WTC11 (cell line): ENCODE measurements at regions not wholly inside any gene's neighbourhood (a gene's known extent, or its start where the extent isn't known, plus 50 kb on each side); places are given as distances from the start of the nearest gene placed in this dataset.

Source experiments
- ATAC-seq: fragments of 200-7000 bp; cut with Tn5 transposase; 2 replicates; pipeline ENCODE4 v1.10.0; 2021; ENCODE audit warnings: mild to moderate bottlenecking, moderate library complexity
- CTCF ChIA-PET: fragments of 300-600 bp; sonication (Branson Sonifier 250); formaldehyde crosslinking; loops from one replicate; lab custom pipeline; 2021; ENCODE audit warnings: antibody characterized with exemption; lab: Charles Lee
- POLR2A ChIA-PET: fragments of 350-600 bp; sonication (Branson Sonifier 250); formaldehyde crosslinking; loops from one replicate; lab custom pipeline; 2021; ENCODE audit warnings: antibody characterized with exemption; lab: Charles Lee
- DNase-seq: peaks from one replicate; pipeline ENCODE4 v3.0.0; 2021; ENCODE audit warnings: low spot score
- H3K27ac Mint-ChIP-seq: 2 replicates; pipeline ENCODE4 v1.8.0; 2021; ENCODE audit warnings: mixed read lengths
- H3K27me3 Mint-ChIP-seq: 2 replicates; pipeline ENCODE4 v1.8.0; 2021; ENCODE audit warnings: low read depth, mild to moderate bottlenecking, moderate library complexity, mixed read lengths
- H3K36me3 Mint-ChIP-seq: 2 replicates; pipeline ENCODE4 v1.8.0; 2021; ENCODE audit warnings: mixed read lengths
- H3K4me1 Mint-ChIP-seq: 2 replicates; pipeline ENCODE4 v1.8.0; 2022; ENCODE audit warnings: mixed read lengths
- H3K4me3 Mint-ChIP-seq: 2 replicates; pipeline ENCODE4 v1.8.0; 2021; ENCODE audit warnings: mild to moderate bottlenecking, moderate library complexity, mixed read lengths
- H3K9me3 Mint-ChIP-seq: 2 replicates; pipeline ENCODE4 v1.8.0; 2021; ENCODE audit warnings: mixed read lengths
- CREM ChIP-seq: sonication (generic); formaldehyde crosslinking; IDR thresholded peaks from 2 replicates; pipeline ENCODE4 v1.8.1; 2022; ENCODE audit warnings: mild to moderate bottlenecking, missing genetic modification reagents, moderate library complexity
- GRHL2 ChIP-seq: fragments of 250-450 bp; sonication (Bioruptor Pico); IDR thresholded peaks from 2 replicates; pipeline ENCODE4 v1.8.0; 2022; ENCODE audit warnings: mild to moderate bottlenecking, moderate library complexity; ENCODE audit not compliant: insufficient replicate concordance, severe bottlenecking
- NFATC4 ChIP-seq: fragments of 250-450 bp; sonication (Bioruptor Pico); IDR thresholded peaks from 2 replicates; pipeline ENCODE4 v1.9.0; 2021; ENCODE audit warnings: mild to moderate bottlenecking
- NFYB ChIP-seq: sonication (generic); formaldehyde crosslinking; conservative IDR thresholded peaks from 2 replicates; pipeline ENCODE4 v1.8.0; 2022; ENCODE audit warnings: low read depth, missing genetic modification reagents
- NR1H2 ChIP-seq: sonication (generic); formaldehyde crosslinking; IDR thresholded peaks from 2 replicates; pipeline ENCODE4 v1.9.0; 2021; ENCODE audit warnings: mild to moderate bottlenecking, moderate library complexity, missing genetic modification reagents
- NR3C1 ChIP-seq: sonication (generic); formaldehyde crosslinking; conservative IDR thresholded peaks from 2 replicates; pipeline ENCODE4 v1.8.1; 2023; ENCODE audit warnings: low read depth, mild to moderate bottlenecking, missing genetic modification reagents
- RORB ChIP-seq: fragments of 250-450 bp; sonication (Bioruptor Pico); IDR thresholded peaks from 2 replicates; pipeline ENCODE4 v1.9.0; 2021; ENCODE audit warnings: mild to moderate bottlenecking
- SMAD4 ChIP-seq: sonication (generic); formaldehyde crosslinking; IDR thresholded peaks from 2 replicates; pipeline ENCODE4 v1.8.0; 2022; ENCODE audit warnings: mild to moderate bottlenecking, missing genetic modification reagents
- TEAD1 ChIP-seq: sonication (generic); formaldehyde crosslinking; IDR thresholded peaks from 2 replicates; pipeline ENCODE4 v1.8.0; 2022; ENCODE audit warnings: mild to moderate bottlenecking, missing genetic modification reagents
- ZBTB21 ChIP-seq: sonication (generic); formaldehyde crosslinking; IDR thresholded peaks from 2 replicates; pipeline ENCODE4 v1.8.1; 2023; ENCODE audit warnings: mild to moderate bottlenecking, missing genetic modification reagents, borderline replicate concordance
- ZNF121 ChIP-seq: sonication (generic); formaldehyde crosslinking; IDR thresholded peaks from 2 replicates; pipeline ENCODE4 v1.8.0; 2023; ENCODE audit warnings: missing genetic modification reagents
- ZNF232 ChIP-seq: sonication (generic); formaldehyde crosslinking; IDR thresholded peaks from 2 replicates; pipeline ENCODE4 v1.8.0; 2022; ENCODE audit warnings: mild to moderate bottlenecking, missing genetic modification reagents
- ZNF396 ChIP-seq: fragments of 250-450 bp; sonication (Bioruptor Pico); IDR thresholded peaks from 2 replicates; pipeline ENCODE4 v1.8.0; 2021; ENCODE audit warnings: mild to moderate bottlenecking, moderate library complexity, borderline replicate concordance
- ZNF416 ChIP-seq: fragments of 250-450 bp; sonication (Bioruptor Pico); IDR thresholded peaks from 2 replicates; pipeline ENCODE4 v1.9.0; 2021; ENCODE audit warnings: mild to moderate bottlenecking, inconsistent platforms
- TF ChIP-seq, protein P1 (sequence below): sonication (generic); formaldehyde crosslinking; conservative IDR thresholded peaks from 2 replicates; pipeline ENCODE4 v1.8.1; 2023; ENCODE audit warnings: mild to moderate bottlenecking, low read depth, missing genetic modification reagents, moderate library complexity
- TF ChIP-seq, protein P2 (sequence below): sonication (generic); formaldehyde crosslinking; IDR thresholded peaks from 2 replicates; pipeline ENCODE4 v1.8.0; 2022; ENCODE audit warnings: missing genetic modification reagents
- TF ChIP-seq, protein P3 (sequence below): fragments of 250-450 bp; sonication (Bioruptor Pico); IDR thresholded peaks from 2 replicates; pipeline ENCODE4 v1.8.0; 2021; ENCODE audit warnings: mild to moderate bottlenecking
- TF ChIP-seq, protein P4 (sequence below): sonication (generic); formaldehyde crosslinking; conservative IDR thresholded peaks from 2 replicates; pipeline ENCODE4 v1.8.1; 2022; ENCODE audit warnings: mild to moderate bottlenecking, missing genetic modification reagents
- TF ChIP-seq, protein P5 (sequence below): sonication (generic); formaldehyde crosslinking; IDR thresholded peaks from 2 replicates; pipeline ENCODE4 v1.8.0; 2023; ENCODE audit warnings: missing genetic modification reagents
- TF ChIP-seq, protein P6 (sequence below): sonication (generic); formaldehyde crosslinking; IDR thresholded peaks from 2 replicates; pipeline ENCODE4 v1.8.0; 2022; ENCODE audit warnings: mild to moderate bottlenecking, missing genetic modification reagents

DNA sequence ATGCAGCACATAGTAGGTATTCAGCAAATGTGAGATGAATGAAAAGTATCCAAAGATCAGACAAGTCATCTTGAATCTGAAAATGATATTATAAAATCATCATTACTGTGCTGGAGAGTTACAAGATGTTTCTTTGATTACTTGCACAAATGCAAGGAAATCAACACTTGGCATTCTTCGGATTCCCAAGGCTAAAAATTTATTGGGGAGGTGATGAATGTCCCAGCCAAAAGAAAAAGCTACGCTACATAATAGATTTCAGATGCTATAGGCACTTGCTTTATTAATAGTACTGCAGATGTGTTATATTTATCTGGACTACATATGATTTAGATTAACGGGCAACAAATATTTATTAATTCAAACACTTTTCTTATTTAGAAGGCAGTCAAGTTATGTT, 286.7 kb upstream of the TENM3 start (continued):
- TF ChIP-seq, protein P1, sequence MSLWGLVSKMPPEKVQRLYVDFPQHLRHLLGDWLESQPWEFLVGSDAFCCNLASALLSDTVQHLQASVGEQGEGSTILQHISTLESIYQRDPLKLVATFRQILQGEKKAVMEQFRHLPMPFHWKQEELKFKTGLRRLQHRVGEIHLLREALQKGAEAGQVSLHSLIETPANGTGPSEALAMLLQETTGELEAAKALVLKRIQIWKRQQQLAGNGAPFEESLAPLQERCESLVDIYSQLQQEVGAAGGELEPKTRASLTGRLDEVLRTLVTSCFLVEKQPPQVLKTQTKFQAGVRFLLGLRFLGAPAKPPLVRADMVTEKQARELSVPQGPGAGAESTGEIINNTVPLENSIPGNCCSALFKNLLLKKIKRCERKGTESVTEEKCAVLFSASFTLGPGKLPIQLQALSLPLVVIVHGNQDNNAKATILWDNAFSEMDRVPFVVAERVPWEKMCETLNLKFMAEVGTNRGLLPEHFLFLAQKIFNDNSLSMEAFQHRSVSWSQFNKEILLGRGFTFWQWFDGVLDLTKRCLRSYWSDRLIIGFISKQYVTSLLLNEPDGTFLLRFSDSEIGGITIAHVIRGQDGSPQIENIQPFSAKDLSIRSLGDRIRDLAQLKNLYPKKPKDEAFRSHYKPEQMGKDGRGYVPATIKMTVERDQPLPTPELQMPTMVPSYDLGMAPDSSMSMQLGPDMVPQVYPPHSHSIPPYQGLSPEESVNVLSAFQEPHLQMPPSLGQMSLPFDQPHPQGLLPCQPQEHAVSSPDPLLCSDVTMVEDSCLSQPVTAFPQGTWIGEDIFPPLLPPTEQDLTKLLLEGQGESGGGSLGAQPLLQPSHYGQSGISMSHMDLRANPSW (CRISPR knock-in tag): no peak
- TF ChIP-seq GRHL2 (CRISPR knock-in tag) (no peak), ZNF232 (CRISPR knock-in tag) (no peak), ZBTB21 (CRISPR knock-in tag) (no peak), NR1H2 (CRISPR knock-in tag) (no peak)
- TF ChIP-seq, protein P2, sequence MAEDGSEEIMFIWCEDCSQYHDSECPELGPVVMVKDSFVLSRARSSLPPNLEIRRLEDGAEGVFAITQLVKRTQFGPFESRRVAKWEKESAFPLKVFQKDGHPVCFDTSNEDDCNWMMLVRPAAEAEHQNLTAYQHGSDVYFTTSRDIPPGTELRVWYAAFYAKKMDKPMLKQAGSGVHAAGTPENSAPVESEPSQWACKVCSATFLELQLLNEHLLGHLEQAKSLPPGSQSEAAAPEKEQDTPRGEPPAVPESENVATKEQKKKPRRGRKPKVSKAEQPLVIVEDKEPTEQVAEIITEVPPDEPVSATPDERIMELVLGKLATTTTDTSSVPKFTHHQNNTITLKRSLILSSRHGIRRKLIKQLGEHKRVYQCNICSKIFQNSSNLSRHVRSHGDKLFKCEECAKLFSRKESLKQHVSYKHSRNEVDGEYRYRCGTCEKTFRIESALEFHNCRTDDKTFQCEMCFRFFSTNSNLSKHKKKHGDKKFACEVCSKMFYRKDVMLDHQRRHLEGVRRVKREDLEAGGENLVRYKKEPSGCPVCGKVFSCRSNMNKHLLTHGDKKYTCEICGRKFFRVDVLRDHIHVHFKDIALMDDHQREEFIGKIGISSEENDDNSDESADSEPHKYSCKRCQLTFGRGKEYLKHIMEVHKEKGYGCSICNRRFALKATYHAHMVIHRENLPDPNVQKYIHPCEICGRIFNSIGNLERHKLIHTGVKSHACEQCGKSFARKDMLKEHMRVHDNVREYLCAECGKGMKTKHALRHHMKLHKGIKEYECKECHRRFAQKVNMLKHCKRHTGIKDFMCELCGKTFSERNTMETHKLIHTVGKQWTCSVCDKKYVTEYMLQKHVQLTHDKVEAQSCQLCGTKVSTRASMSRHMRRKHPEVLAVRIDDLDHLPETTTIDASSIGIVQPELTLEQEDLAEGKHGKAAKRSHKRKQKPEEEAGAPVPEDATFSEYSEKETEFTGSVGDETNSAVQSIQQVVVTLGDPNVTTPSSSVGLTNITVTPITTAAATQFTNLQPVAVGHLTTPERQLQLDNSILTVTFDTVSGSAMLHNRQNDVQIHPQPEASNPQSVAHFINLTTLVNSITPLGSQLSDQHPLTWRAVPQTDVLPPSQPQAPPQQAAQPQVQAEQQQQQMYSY (CRISPR knock-in tag): no peak

DNA sequence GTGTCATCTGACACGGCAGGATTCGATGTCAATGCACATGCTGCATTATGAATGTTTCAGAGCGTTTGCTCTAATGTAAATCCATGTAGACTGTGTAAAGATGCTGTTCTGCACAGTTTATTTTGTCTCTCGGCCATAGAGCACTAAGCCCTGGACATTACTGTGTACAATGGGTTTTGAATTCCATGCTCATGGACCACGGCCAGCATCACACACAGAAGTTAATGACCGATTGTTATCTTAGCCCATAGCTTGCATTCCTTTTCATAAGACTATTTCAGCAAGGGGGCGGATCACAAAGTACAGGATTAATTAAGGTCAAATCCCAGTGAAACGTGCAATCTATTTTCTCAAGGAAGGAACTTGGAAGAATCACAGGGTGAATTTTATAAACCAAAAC, 286.1 kb upstream of the TENM3 start:
- CTCF ChIA-PET: no interaction called here
- Mint-ChIP-seq H3K9me3 (no peaks in the 10 kb centered on the region), H3K4me3 (no peak overlapping the region), H3K27ac (no peak overlapping the region), H3K4me1 (peaks cover 30% of the 10 kb centered on the region), H3K36me3 (peaks cover 3% of the 10 kb centered on the region; the same call in 1 of the 2 replicates), H3K27me3 (no peaks in the 10 kb centered on the region)
- POLR2A ChIA-PET: no interaction called here
- no peak for TF ChIP-seq ZNF396 (CRISPR knock-in tag)
- TF ChIP-seq ZNF416 (CRISPR knock-in tag): no peak
- TF ChIP-seq, protein P3, sequence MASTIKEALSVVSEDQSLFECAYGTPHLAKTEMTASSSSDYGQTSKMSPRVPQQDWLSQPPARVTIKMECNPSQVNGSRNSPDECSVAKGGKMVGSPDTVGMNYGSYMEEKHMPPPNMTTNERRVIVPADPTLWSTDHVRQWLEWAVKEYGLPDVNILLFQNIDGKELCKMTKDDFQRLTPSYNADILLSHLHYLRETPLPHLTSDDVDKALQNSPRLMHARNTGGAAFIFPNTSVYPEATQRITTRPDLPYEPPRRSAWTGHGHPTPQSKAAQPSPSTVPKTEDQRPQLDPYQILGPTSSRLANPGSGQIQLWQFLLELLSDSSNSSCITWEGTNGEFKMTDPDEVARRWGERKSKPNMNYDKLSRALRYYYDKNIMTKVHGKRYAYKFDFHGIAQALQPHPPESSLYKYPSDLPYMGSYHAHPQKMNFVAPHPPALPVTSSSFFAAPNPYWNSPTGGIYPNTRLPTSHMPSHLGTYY (CRISPR knock-in tag): no peak
- TF ChIP-seq SMAD4 (CRISPR knock-in tag): no peak
- TF ChIP-seq RORB: no peak
- TF ChIP-seq ZNF121 (CRISPR knock-in tag): no peak
- TF ChIP-seq, protein P4, sequence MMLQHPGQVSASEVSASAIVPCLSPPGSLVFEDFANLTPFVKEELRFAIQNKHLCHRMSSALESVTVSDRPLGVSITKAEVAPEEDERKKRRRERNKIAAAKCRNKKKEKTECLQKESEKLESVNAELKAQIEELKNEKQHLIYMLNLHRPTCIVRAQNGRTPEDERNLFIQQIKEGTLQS (CRISPR knock-in tag): no peak
- no peak for TF ChIP-seq TEAD1 (CRISPR knock-in tag)
- TF ChIP-seq NFYB: no peak
- no peak for TF ChIP-seq ZNF232 (CRISPR knock-in tag)
- TF ChIP-seq NR3C1 (CRISPR knock-in tag): no peak
- DNase-seq (no peak), ATAC-seq (no peak)

DNA sequence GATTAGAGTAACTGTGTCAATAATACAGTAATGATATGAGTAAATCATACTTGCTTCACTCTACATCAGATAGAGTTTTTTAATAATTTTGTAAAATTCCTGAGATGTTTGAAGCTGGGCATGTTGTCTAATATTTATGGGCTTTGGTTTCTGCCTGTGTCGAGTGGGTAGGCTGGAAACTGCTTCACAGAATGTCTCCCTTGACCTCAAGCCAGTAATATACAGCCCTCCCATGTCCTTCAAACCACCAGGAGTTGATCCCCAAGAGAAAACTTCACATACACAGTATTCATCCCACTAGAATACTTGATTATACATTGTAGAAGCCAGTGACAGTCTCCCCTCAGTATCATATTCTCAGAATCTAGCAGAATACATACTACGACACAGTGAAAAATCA, 284.8 kb upstream of the TENM3 start:
- Mint-ChIP-seq H3K4me3 (no peak overlapping the region), H3K27me3 (no peaks in the 10 kb centered on the region), H3K36me3 (no peaks in the 10 kb centered on the region), H3K4me1 (peaks cover 37% of the 10 kb centered on the region), H3K9me3 (no peaks in the 10 kb centered on the region), H3K27ac (no peak overlapping the region)
- POLR2A ChIA-PET: no interaction called here
- no peak for DNase-seq
- TF ChIP-seq, protein P2 (CRISPR knock-in tag): no peak
- TF ChIP-seq NFYB: no peak
- TF ChIP-seq ZNF416 (CRISPR knock-in tag): no peak
- TF ChIP-seq, protein P5, sequence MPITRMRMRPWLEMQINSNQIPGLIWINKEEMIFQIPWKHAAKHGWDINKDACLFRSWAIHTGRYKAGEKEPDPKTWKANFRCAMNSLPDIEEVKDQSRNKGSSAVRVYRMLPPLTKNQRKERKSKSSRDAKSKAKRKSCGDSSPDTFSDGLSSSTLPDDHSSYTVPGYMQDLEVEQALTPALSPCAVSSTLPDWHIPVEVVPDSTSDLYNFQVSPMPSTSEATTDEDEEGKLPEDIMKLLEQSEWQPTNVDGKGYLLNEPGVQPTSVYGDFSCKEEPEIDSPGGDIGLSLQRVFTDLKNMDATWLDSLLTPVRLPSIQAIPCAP (CRISPR knock-in tag): no peak
- no peak for TF ChIP-seq CREM (CRISPR knock-in tag)
- TF ChIP-seq NFATC4 (CRISPR knock-in tag): no peak
- no peak for TF ChIP-seq NR1H2 (CRISPR knock-in tag)
- TF ChIP-seq, protein P6, sequence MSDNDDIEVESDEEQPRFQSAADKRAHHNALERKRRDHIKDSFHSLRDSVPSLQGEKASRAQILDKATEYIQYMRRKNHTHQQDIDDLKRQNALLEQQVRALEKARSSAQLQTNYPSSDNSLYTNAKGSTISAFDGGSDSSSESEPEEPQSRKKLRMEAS (CRISPR knock-in tag): no peak
- no peak for ATAC-seq
- CTCF ChIA-PET: no interaction called here
